ENCODE measurements at regions not wholly inside any gene's neighbourhood (a gene's known extent, or its start where the extent isn't known, plus 50 kb on each side); places are given as distances from the start of the nearest gene placed in this dataset.
"Not testable (repeated sequence)": the region's sequence is repeated elsewhere in the genome, so short reads cannot be mapped to it uniquely, and the experiment has no call there.

- DNase-seq, result no peak
Observed at GRCh38 chr4:94015956-94016355, 187.4 kb downstream of the ATOH1 start.

GRCh38 chr4:94032754-94033153, 174.9 kb upstream of the SMARCAD1 start:
- DNase-seq, result no peak

- DNase-seq, result no peak
Observed at GRCh38 chr4:94036964-94037363, 170.7 kb upstream of the SMARCAD1 start.

- no peak for DNase-seq
Observed at GRCh38 chr4:94038195-94038594, 169.5 kb upstream of the SMARCAD1 start.

- no peak for DNase-seq
Observed at GRCh38 chr4:94039226-94039625, 168.4 kb upstream of the SMARCAD1 start.

GRCh38 chr4:94044471-94044870, 163.2 kb upstream of the SMARCAD1 start:
- DNase-seq, result not testable (repeated sequence)

GRCh38 chr4:94063084-94063483, 144.6 kb upstream of the SMARCAD1 start:
- DNase-seq, result no peak

GRCh38 chr4:94068753-94069719, 138.6 kb upstream of the SMARCAD1 start:
- DNase-seq, result peak; percentile 9

GRCh38 chr4:94076498-94076897, 131.2 kb upstream of the SMARCAD1 start:
- DNase-seq, result no peak

- DNase-seq, result no peak
Observed at GRCh38 chr4:94084155-94084554, 123.5 kb upstream of the SMARCAD1 start.

- not testable (repeated sequence) for DNase-seq
Observed at GRCh38 chr4:94099141-94099540, 108.5 kb upstream of the SMARCAD1 start.

GRCh38 chr4:94112644-94113043, 95.0 kb upstream of the SMARCAD1 start:
- no peak for DNase-seq

- no peak for DNase-seq
Observed at GRCh38 chr4:94115687-94116086, 92.0 kb upstream of the SMARCAD1 start.

- no peak for DNase-seq
Observed at GRCh38 chr4:94116842-94117241, 90.8 kb upstream of the SMARCAD1 start.

GRCh38 chr4:94126669-94127068, 81.0 kb upstream of the SMARCAD1 start:
- peak; percentile 5 for DNase-seq

- no peak for DNase-seq
Observed at GRCh38 chr4:94127707-94128328, 79.8 kb upstream of the SMARCAD1 start.

GRCh38 chr4:94131212-94131611, 76.5 kb upstream of the SMARCAD1 start:
- DNase-seq, result no peak

GRCh38 chr4:94135701-94136100, 72.0 kb upstream of the SMARCAD1 start:
- DNase-seq, result no peak

- no peak for DNase-seq
Observed at GRCh38 chr4:94139931-94140612, 67.6 kb upstream of the SMARCAD1 start.

GRCh38 chr4:94141001-94141400, 66.7 kb upstream of the SMARCAD1 start:
- no peak for DNase-seq

GRCh38 chr4:94148052-94148451, 59.6 kb upstream of the SMARCAD1 start:
- not testable (repeated sequence) for DNase-seq

- no peak for DNase-seq
Observed at GRCh38 chr4:94152466-94152865, 55.2 kb upstream of the SMARCAD1 start.

- DNase-seq, result not testable (repeated sequence)
Observed at GRCh38 chr4:94155404-94155803, 52.3 kb upstream of the SMARCAD1 start.

Data from hindlimb muscle (tissue), 1 donor.